Activated T-helper 1 cell treated with anti-CD3 and anti-CD28 coated beads, Interleukin-12 subunit alpha, Interleukin-12 subunit beta, Interleukin-2, Interleukin-4 antibody, amounts not matched to agents 30 ng/mL and 10 ng/mL and 1 ng/mL, durations not matched to agents 14 hours and 24 hours and 36 hours (primary cell): ENCODE measurements at regions not wholly inside any gene's neighbourhood (a gene's known extent, or its start where the extent isn't known, plus 50 kb on each side); places are given as distances from the start of the nearest gene placed in this dataset.
"Not testable (repeated sequence)": the region's sequence is repeated elsewhere in the genome, so short reads cannot be mapped to it uniquely, and the experiment has no call there.

ENCODE experiments used
- DNase-seq: peaks from one replicate; pipeline ENCODE4 v3.0.0; 2021; ENCODE audit warnings: low spot score
- H3K27ac Mint-ChIP-seq: one replicate; pipeline ENCODE4 v1.8.0; 2021; ENCODE audit warnings: mild to moderate bottlenecking, mixed read lengths
- H3K27me3 Mint-ChIP-seq: one replicate; pipeline ENCODE4 v1.8.0; 2022; ENCODE audit warnings: mild to moderate bottlenecking, moderate library complexity, mixed read lengths; ENCODE audit not compliant: insufficient read depth
- H3K36me3 Mint-ChIP-seq: one replicate; pipeline ENCODE4 v1.8.0; 2021; ENCODE audit warnings: low read depth, mixed read lengths
- H3K4me1 Mint-ChIP-seq: one replicate; pipeline ENCODE4 v1.8.0; 2021; ENCODE audit warnings: low read depth, mixed read lengths
- H3K4me3 Mint-ChIP-seq: one replicate; pipeline ENCODE4 v1.8.0; 2021; ENCODE audit warnings: mild to moderate bottlenecking, moderate library complexity, mixed read lengths
- H3K9me3 Mint-ChIP-seq: one replicate; pipeline ENCODE4 v1.8.0; 2021; ENCODE audit warnings: mixed read lengths
- intact Hi-C: fragments of 100-400 bp; cut with micrococcal nuclease; formaldehyde crosslinking; loops from one replicate; pipeline ENCODE4 v1.15.1; 2024

DNA sequence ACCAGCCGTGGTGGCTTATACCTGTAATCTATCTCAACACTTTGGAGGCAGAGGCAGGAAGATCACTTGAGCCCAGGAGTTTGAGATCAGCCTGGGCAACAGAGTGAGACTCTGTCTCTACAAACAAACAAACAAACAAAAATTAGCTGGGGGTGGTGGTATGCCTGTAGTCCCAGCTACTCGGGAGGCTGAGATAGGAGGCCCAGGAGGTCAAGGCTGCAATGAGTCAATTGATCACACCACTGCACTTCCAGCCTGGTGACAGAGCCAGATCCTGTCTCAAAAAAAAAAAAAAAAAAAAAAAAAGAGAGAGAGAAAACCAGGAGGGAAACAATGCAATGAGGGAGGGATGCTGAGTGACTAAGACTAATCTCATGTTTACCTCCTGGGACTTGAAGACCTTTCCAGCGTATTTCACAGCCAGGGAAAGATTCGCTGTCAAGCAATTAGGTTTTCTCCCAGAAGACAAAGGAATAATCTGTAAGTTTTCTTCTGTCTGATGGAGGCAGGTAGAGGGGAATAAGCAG lies 51.1 kb upstream of the MIER3 start:
- no peak for DNase-seq
- Mint-ChIP-seq H3K36me3 (no peaks in the 10 kb centered on the region), H3K9me3 (no peaks in the 10 kb centered on the region), H3K4me3 (no peak overlapping the region), H3K27ac (no peak overlapping the region), H3K27me3 (peaks cover 24% of the 10 kb centered on the region), H3K4me1 (no peaks in the 10 kb centered on the region)
- intact Hi-C loops: no loop called here

DNA sequence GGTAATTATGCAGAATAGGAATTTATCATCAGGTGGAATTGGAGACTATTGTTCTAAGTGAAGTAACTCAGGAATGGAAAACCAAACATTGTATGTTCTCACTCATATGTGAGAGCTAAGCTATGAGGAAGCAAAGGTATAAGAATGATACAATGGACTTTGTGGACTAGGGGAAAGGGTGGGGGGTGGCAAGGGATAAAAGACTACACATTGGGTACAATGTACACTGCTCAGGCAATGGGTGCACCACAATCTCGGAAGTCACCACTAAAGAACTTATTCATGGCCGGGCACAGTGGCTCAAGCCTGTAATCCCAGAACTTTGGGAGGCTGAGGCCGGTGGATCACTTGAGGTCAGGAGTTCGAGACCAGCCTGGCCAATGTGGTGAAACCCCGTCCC lies 51.6 kb upstream of the MIER3 start:
- H3K36me3 Mint-ChIP-seq, H3K9me3 Mint-ChIP-seq, DNase-seq, H3K4me3 Mint-ChIP-seq, intact Hi-C loops, H3K27ac Mint-ChIP-seq, H3K4me1 Mint-ChIP-seq: not testable (repeated sequence)
- peaks cover 24% of the 10 kb centered on the region for H3K27me3 Mint-ChIP-seq

- DNase-seq: no peak
- Mint-ChIP-seq H3K9me3 (no peaks in the 10 kb centered on the region), H3K36me3 (no peaks in the 10 kb centered on the region), H3K4me1 (no peaks in the 10 kb centered on the region), H3K27ac (no peak overlapping the region), H3K4me3 (no peak overlapping the region), H3K27me3 (peaks cover 25% of the 10 kb centered on the region)
- intact Hi-C loops: no loop called here
These were observed 52.9 kb upstream of the MIER3 start for GRCh38 chr5:57004800-57005199.

GRCh38 chr5:57007344-57007743 lies 55.4 kb upstream of the MIER3 start:
- no peak overlapping the region for H3K4me3 Mint-ChIP-seq
- H3K9me3 Mint-ChIP-seq: no peaks in the 10 kb centered on the region
- intact Hi-C loops: no loop called here
- H3K27ac Mint-ChIP-seq: no peak overlapping the region
- no peaks in the 10 kb centered on the region for H3K36me3 Mint-ChIP-seq
- no peak for DNase-seq
- H3K27me3 Mint-ChIP-seq: peaks cover 15% of the 10 kb centered on the region
- no peaks in the 10 kb centered on the region for H3K4me1 Mint-ChIP-seq

DNA sequence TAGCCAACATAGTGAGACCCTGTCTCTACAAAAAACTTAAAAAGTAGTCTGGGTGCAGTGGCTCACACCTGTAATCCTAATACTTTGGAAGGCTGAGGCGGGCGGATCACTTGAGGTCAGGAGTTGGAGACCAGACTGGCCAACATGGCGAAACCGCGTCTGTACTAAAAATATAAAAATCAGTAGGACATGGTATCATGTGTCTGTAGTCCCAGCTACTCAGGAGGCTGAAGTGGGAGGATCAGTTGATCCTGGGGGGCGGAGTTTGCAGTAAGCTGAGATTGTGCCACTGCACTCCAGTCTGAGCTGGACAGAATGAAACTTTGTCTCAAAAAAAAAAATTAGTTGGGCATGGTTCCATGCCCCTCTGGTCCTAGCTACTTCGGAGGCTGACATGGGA lies 57.9 kb upstream of the MIER3 start:
- intact Hi-C loops: no loop called here
- Mint-ChIP-seq H3K27me3 (peaks cover 15% of the 10 kb centered on the region), H3K4me1 (no peaks in the 10 kb centered on the region), H3K27ac (no peak overlapping the region), H3K4me3 (no peak overlapping the region), H3K9me3 (no peaks in the 10 kb centered on the region), H3K36me3 (no peaks in the 10 kb centered on the region)
- DNase-seq: no peak

- no peak overlapping the region for H3K27ac Mint-ChIP-seq
- intact Hi-C loops: no loop called here
- no peaks in the 10 kb centered on the region for H3K36me3 Mint-ChIP-seq
- peaks cover 17% of the 10 kb centered on the region for H3K27me3 Mint-ChIP-seq
- H3K9me3 Mint-ChIP-seq: no peaks in the 10 kb centered on the region
- DNase-seq: no peak
- H3K4me3 Mint-ChIP-seq: no peak overlapping the region
- H3K4me1 Mint-ChIP-seq: no peaks in the 10 kb centered on the region
These were observed 58.9 kb upstream of the MIER3 start for GRCh38 chr5:57010786-57011185.

GRCh38 chr5:57012511-57012910 lies 60.6 kb upstream of the MIER3 start:
- no peak overlapping the region for H3K27ac Mint-ChIP-seq
- H3K9me3 Mint-ChIP-seq: no peaks in the 10 kb centered on the region
- peaks cover 17% of the 10 kb centered on the region for H3K27me3 Mint-ChIP-seq
- H3K4me3 Mint-ChIP-seq: no peak overlapping the region
- no peaks in the 10 kb centered on the region for H3K36me3 Mint-ChIP-seq
- no peaks in the 10 kb centered on the region for H3K4me1 Mint-ChIP-seq
- no peak for DNase-seq
- intact Hi-C loops: no loop called here

DNA sequence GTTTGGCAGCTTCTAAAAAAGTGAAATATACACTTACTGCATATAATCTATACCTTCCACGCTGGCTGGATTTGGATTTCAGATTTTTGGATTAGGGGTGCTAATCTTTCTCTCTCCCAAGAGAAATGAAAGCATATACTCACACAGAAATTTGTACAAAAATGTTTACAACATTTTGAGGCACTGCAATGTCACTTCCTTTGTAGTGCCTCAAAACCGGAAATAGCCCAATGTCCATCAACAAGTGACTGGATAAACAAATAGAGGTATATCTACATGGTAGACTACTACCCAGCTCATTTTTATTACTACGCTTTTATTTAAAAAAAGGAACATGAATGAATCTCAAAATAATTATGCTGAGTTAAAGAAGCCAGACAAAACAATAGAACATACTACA lies 74.0 kb upstream of the MIER3 start:
- peaks cover 2% of the 10 kb centered on the region for H3K36me3 Mint-ChIP-seq
- no peak overlapping the region for H3K27ac Mint-ChIP-seq
- intact Hi-C loops: no loop called here
- peaks cover 9% of the 10 kb centered on the region for H3K4me1 Mint-ChIP-seq
- H3K9me3 Mint-ChIP-seq: no peaks in the 10 kb centered on the region
- H3K27me3 Mint-ChIP-seq: peaks cover 5% of the 10 kb centered on the region
- no peak overlapping the region for H3K4me3 Mint-ChIP-seq
- no peak for DNase-seq

DNA sequence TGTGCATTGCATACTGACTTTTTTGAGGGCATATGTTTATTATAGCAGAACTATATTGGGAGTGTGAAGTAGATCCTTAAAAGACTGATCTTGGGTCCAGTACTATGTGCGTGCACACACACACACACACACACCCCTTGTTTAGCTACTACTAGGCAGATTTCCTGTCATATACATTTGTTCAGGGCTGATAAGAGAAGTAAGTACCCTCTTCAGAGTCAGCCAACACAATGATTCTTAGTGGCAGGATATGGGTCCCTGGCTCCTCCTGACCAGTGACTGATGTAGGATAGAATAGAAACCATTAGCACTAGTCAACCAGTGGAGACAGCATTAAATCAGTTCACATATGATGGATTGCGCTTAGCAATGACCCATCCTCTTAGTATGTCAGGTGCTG lies 76.2 kb upstream of the MIER3 start:
- intact Hi-C loops: no loop called here
- Mint-ChIP-seq H3K4me3 (no peak overlapping the region), H3K9me3 (no peaks in the 10 kb centered on the region), H3K27me3 (peaks cover 9% of the 10 kb centered on the region), H3K4me1 (peaks cover 16% of the 10 kb centered on the region), H3K36me3 (peaks cover 2% of the 10 kb centered on the region), H3K27ac (no peak overlapping the region)
- no peak for DNase-seq

- peaks cover 10% of the 10 kb centered on the region for H3K27me3 Mint-ChIP-seq
- DNase-seq: no peak
- intact Hi-C loops: no loop called here
- H3K9me3 Mint-ChIP-seq: no peaks in the 10 kb centered on the region
- H3K27ac Mint-ChIP-seq: no peak overlapping the region
- no peaks in the 10 kb centered on the region for H3K36me3 Mint-ChIP-seq
- H3K4me3 Mint-ChIP-seq: no peak overlapping the region
- peaks cover 16% of the 10 kb centered on the region for H3K4me1 Mint-ChIP-seq
These were observed 80.2 kb upstream of the MIER3 start for GRCh38 chr5:57032151-57032551.

DNA sequence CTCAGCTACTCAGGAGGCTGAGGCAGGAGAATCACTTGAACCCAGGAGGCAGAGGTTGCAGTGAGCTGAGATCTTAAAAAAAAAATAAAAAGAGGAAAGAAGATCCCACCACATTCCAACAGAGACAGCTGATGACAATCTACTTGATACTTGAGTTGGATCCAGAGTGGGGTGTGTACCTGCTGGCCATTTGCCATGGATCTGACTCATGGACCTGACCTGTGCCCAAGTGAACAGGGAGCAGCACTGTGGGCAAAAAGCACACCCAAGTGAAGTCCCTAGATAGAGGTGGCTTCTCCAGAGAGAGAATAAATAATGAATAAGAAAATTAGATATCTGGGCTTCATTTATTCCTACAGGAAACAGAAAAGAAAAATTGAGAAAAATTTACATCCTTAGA lies 81.2 kb upstream of the MIER3 start:
- Mint-ChIP-seq H3K27me3 (peaks cover 10% of the 10 kb centered on the region), H3K4me1 (peaks cover 16% of the 10 kb centered on the region), H3K4me3 (no peak overlapping the region), H3K27ac (no peak overlapping the region), H3K9me3 (no peaks in the 10 kb centered on the region), H3K36me3 (no peaks in the 10 kb centered on the region)
- intact Hi-C loops: no loop called here
- DNase-seq: no peak

- no peak overlapping the region for H3K27ac Mint-ChIP-seq
- intact Hi-C loops: no loop called here
These were observed 81.6 kb upstream of the MIER3 start for GRCh38 chr5:57033503-57033902.

GRCh38 chr5:57034201-57034916 lies 82.4 kb upstream of the MIER3 start:
- H3K4me3 Mint-ChIP-seq: no peak overlapping the region

More at GRCh38 chr5:57033503-57033902, 81.6 kb upstream of the MIER3 start:
- H3K27me3 Mint-ChIP-seq: peaks cover 10% of the 10 kb centered on the region
- no peaks in the 10 kb centered on the region for H3K36me3 Mint-ChIP-seq
- no peaks in the 10 kb centered on the region for H3K9me3 Mint-ChIP-seq
- H3K4me1 Mint-ChIP-seq: peaks cover 16% of the 10 kb centered on the region
- no peak for DNase-seq
- H3K4me3 Mint-ChIP-seq: no peak overlapping the region

GRCh38 chr5:57035955-57036354 lies 84.0 kb upstream of the MIER3 start:
- H3K4me3 Mint-ChIP-seq: no peak overlapping the region
- no peaks in the 10 kb centered on the region for H3K9me3 Mint-ChIP-seq
- peaks cover 10% of the 10 kb centered on the region for H3K27me3 Mint-ChIP-seq
- no peak for DNase-seq
- intact Hi-C loops: no loop called here
- peaks cover 7% of the 10 kb centered on the region for H3K4me1 Mint-ChIP-seq
- H3K36me3 Mint-ChIP-seq: no peaks in the 10 kb centered on the region
- H3K27ac Mint-ChIP-seq: no peak overlapping the region

More at GRCh38 chr5:57034201-57034916, 82.4 kb upstream of the MIER3 start:
- no peak for DNase-seq
- intact Hi-C loops: no loop called here
- H3K36me3 Mint-ChIP-seq: no peaks in the 10 kb centered on the region
- H3K27ac Mint-ChIP-seq: no peak overlapping the region
- peaks cover 16% of the 10 kb centered on the region for H3K4me1 Mint-ChIP-seq
- H3K9me3 Mint-ChIP-seq: no peaks in the 10 kb centered on the region
- peaks cover 10% of the 10 kb centered on the region for H3K27me3 Mint-ChIP-seq
